ENCODE measurements at regions not wholly inside any gene's neighbourhood (a gene's known extent, or its start where the extent isn't known, plus 50 kb on each side); places are given as distances from the start of the nearest gene placed in this dataset.
"Not testable (repeated sequence)": the region's sequence is repeated elsewhere in the genome, so short reads cannot be mapped to it uniquely, and the experiment has no call there.

DNA sequence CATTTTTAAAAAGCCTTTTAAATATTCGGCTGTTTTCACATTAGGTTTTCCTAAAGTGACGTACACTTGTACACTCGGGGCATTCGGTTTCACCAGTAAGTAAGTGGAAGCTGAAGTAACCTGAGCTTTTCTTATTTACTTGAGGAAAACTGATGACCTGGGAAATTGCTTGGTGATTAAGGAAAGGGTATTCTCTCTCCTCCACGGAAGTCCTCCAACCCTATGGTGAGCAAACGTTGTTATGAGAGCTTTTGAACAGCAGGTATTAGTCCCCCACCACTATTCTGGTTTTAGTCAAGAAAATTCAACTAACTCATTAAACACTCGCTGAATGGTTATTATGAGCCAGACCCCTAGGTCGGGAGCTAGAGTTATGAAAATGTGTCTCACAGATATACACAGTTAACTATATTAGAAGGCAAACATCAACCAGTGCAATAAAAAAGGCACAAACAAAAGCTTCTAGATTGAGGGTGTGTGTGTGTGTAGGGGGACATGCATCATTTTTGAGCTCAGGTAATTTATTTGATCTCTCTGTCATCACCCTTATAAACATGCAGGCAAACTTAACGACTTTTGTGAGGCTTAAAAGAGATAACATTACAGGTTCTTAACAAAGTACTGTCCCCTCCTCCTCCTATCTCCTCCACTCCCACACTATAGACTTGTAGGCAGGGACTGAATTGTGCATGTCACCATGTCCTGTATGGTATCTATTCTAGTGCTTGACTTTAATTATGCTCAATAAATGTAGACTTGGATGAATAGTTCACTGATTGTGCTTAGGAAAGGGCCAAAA lies 143.3 kb upstream of the MB21D2 start:
- H3K36me3 Mint-ChIP-seq: no peaks in the 10 kb centered on the region
- ATAC-seq (no peak), DNase-seq (ENCODE audit: low spot score in 2 of 2) (no peak)
- H3K4me3 Mint-ChIP-seq: no peak overlapping the region
- H3K9me3 Mint-ChIP-seq: peaks cover 2% of the 10 kb centered on the region
- no peak overlapping the region for H3K27ac Mint-ChIP-seq
- H3K4me1 Mint-ChIP-seq: no peaks in the 10 kb centered on the region

DNA sequence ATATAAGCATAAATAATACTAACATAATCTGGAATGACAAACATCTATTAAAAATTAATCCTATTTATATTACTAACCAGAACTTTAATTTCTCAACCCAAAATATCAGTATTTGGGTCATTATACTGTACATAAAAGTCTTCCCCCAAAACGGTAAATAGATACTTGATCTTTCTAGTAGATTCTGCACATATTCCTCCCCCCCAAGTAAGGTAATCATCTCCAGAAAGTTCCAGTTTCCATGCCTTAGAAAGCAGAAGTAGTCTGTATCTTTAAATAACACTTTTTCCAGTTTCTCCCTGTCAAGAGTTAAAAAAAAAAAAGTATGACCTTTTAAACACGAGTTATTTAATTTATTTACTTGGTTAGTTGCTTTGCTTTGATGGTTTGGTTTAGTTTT lies 150.7 kb upstream of the MB21D2 start:
- Mint-ChIP-seq H3K9me3 (peaks cover 5% of the 10 kb centered on the region), H3K4me3 (no peak overlapping the region), H3K36me3 (no peaks in the 10 kb centered on the region), H3K4me1 (no peaks in the 10 kb centered on the region), H3K27ac (no peak overlapping the region)
- no peak for DNase-seq (ENCODE audit: low spot score in 2 of 2)
- no peak for ATAC-seq

DNA sequence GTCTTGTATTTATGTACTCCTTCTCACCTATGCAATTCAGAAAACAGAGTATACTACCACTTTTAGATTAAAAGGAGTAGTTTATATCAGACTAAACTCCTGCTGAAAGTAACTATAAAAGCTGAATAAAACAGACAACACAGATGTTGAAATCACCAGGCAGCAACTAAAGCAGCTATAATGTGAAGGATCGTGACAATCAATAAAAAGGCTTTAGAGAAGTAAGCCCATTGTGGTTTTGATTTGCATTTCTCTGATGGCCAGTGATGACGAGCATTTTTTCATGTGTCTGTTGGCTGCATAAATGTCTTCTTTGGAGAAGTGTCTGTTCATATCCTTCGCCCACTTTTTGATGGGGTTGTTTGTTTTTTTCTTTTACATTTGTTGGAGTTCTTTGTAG lies 152.1 kb upstream of the MB21D2 start:
- not testable (repeated sequence) for DNase-seq (ENCODE audit: low spot score in 2 of 2); H3K36me3 Mint-ChIP-seq; H3K9me3 Mint-ChIP-seq; H3K4me3 Mint-ChIP-seq; H3K27ac Mint-ChIP-seq; H3K4me1 Mint-ChIP-seq; ATAC-seq

DNA sequence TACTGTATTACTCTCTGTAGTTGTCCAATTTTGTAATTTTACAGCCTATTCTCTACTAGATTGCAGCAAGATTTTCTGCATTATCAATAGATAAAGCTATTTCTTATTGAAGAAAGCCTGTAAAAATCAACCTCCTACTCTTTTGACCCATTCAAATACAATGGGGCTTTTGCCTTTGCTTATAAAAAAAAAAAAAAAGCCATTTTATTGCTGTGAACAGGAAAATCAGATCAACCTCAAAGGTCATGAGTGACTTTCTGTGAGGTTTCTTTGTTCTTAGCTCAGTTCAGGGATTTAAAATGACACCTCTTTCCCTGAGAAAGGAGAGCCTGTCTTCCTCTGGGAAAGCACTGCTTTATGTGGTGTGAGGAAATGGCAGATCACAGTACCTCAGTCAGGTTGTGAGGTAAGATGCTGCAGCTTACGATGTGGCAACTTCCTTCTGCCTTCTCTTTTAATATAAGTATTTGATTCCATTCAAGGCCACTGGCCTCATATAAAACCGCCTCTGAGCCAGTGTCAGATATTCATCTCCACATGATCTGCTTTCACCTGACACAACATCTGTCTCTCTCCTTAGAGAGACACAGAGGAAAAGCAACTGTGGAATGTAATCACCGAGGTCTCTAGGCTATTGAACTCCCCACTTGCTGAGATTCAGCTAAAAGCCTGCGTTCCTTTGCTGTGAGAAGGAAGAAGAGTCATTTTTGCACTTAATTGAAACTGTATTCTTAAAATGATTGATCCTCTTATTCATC lies 161.5 kb upstream of the MB21D2 start:
- Mint-ChIP-seq H3K4me1 (no peaks in the 10 kb centered on the region), H3K4me3 (no peak overlapping the region), H3K36me3 (no peaks in the 10 kb centered on the region), H3K9me3 (peaks cover 2% of the 10 kb centered on the region), H3K27ac (no peak overlapping the region)
- DNase-seq (ENCODE audit: low spot score in 2 of 2) (no peak), ATAC-seq (no peak)

DNA sequence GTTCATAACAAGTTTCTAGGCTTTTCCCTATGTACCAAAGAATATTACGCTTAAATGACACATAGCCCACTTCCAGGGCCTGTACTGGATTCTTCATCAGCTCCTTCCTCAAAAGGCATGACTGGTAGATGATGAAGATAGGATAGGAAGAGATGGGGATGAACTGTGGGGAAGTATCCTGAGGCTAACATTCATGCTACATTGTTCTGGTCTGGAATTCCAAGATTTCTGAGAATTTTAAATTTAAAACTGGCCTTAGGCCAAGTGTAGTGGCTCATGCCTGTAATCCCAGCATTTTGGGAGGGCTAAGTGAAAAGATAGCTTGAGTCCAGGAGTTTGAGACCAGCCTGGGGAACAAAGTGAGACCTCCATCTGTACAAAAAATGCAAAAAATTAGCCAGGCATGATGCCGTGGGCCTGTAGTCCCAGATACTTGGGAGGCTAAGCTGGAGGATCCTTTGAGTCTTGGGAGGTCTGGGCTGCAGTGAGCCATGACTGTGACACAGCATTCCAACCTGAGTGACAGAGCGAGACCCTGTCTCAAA lies 160.1 kb upstream of the PLAAT1 start:
- Mint-ChIP-seq H3K27ac (no peak overlapping the region), H3K4me3 (no peak overlapping the region), H3K36me3 (no peaks in the 10 kb centered on the region), H3K9me3 (peaks cover 2% of the 10 kb centered on the region), H3K4me1 (no peaks in the 10 kb centered on the region)
- DNase-seq (ENCODE audit: low spot score in 2 of 2) (no peak), ATAC-seq (no peak)

DNA sequence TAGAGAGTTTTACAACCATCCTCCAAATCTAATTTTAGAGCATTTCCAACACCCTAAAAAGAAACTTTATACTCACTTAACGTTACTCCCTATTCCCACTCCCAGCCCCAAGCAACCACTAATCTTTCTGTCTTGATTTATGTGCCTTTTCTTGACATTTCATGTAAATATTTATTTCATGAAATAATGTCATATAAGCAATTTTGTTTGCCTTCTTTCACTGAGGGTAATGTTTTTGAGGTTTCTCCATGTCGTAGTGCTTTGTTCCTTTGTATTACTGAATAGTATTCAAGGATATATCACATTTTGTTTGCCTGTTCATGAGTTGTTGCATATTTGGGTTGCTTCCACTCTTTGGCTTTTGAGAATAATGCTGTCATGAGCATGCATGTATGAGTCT lies 155.4 kb upstream of the PLAAT1 start:
- no peak overlapping the region for H3K27ac Mint-ChIP-seq
- no peak overlapping the region for H3K4me3 Mint-ChIP-seq

DNA sequence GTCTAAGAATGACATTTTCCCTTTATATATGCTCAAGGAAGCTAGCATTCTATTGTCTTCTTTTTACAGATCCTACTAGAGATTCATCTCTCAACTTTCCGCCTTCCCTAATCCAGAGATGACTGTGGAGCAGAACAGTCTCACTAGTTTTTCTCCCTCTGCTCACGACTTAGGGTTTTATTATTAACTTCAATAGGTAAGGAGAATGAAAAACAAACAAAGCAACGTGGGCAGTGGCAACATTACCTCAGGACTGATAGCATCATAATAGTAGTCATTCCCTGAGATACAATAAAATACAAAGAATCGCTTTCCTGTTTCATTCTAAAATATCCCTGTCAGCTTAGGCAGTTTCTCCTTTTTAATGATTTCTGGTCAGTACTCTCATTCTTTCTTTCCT lies 154.3 kb upstream of the PLAAT1 start:
- Mint-ChIP-seq H3K36me3 (no peaks in the 10 kb centered on the region), H3K4me1 (no peaks in the 10 kb centered on the region), H3K4me3 (no peak overlapping the region), H3K9me3 (peaks cover 6% of the 10 kb centered on the region), H3K27ac (no peak overlapping the region)
- ATAC-seq (no peak), DNase-seq (ENCODE audit: low spot score in 2 of 2) (no peak)

More for the DNA sequence above, 155.4 kb upstream of the PLAAT1 start:
- Mint-ChIP-seq H3K4me1 (no peaks in the 10 kb centered on the region), H3K9me3 (peaks cover 3% of the 10 kb centered on the region), H3K36me3 (no peaks in the 10 kb centered on the region)
- DNase-seq (ENCODE audit: low spot score in 2 of 2): no peak
- ATAC-seq: no peak

DNA sequence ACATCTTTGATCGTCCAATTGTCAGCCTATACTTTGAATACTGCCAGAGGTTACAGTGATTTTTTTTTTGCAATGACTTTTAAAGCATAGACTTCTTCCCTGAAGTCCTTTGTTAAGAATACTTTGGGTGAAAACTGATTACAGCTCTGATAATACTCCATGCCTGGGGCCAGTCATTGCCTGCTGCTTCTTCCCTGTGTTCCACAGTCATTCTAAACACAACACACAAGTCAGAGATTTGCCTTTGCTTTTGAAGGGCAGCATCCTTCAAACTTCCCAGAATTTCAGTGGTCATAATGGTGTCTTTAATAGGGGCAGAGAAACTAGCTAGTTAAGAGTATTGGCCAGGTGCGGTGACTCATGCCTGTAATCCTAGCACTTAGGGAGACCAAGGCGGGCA lies 153.7 kb upstream of the PLAAT1 start:
- Mint-ChIP-seq H3K36me3 (no peaks in the 10 kb centered on the region), H3K4me1 (no peaks in the 10 kb centered on the region), H3K27ac (no peak overlapping the region), H3K9me3 (peaks cover 6% of the 10 kb centered on the region), H3K4me3 (no peak overlapping the region)
- ATAC-seq: no peak
- DNase-seq (ENCODE audit: low spot score in 2 of 2): no peak

DNA sequence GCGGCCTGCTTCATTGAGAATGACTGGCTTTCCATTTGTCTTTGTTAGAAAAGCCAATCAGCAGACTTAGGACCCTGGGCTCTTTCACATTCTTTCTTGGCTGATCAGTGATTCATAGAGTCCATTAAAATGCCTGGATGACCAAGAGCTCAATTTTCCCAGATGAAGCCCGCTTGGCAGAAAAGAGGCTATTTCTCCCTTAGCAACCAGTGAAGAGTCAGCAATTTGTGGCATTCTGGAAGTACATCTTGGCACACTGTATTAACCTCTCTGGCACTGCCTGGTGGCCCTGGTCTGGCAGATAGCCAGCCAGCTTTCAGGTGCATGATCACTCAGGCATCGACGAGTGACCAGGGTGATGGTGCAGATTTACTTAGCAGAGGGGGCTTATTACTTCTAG lies 145.7 kb upstream of the PLAAT1 start:
- ATAC-seq: no peak
- DNase-seq (ENCODE audit: low spot score in 2 of 2): no peak
- Mint-ChIP-seq H3K27ac (no peak overlapping the region), H3K36me3 (no peaks in the 10 kb centered on the region), H3K4me1 (no peaks in the 10 kb centered on the region), H3K9me3 (peaks cover 14% of the 10 kb centered on the region), H3K4me3 (no peak overlapping the region)

DNA sequence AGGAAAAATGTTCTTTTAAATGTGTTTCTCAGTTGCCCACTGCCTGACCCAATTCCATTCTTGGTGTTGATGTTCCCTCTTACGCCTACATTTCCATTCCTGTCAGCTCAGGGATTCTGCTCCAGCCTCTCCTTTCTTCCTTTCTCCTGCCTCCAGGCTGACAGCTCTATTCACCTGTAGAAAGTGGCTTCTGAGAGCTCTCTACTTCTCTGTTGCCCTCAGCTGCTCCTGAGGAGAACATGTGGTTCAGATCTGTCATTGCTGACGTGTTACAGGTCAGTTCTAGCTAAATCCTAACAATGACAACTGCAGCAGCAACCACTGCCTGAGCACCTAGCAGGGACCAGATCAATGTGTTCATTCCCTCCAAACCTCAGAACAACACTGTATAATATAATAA lies 144.9 kb upstream of the PLAAT1 start:
- H3K27ac Mint-ChIP-seq: no peak overlapping the region
- ATAC-seq: no peak
- DNase-seq (ENCODE audit: low spot score in 2 of 2): no peak
- H3K9me3 Mint-ChIP-seq: peaks cover 13% of the 10 kb centered on the region
- no peaks in the 10 kb centered on the region for H3K4me1 Mint-ChIP-seq
- no peaks in the 10 kb centered on the region for H3K36me3 Mint-ChIP-seq
- no peak overlapping the region for H3K4me3 Mint-ChIP-seq

DNA sequence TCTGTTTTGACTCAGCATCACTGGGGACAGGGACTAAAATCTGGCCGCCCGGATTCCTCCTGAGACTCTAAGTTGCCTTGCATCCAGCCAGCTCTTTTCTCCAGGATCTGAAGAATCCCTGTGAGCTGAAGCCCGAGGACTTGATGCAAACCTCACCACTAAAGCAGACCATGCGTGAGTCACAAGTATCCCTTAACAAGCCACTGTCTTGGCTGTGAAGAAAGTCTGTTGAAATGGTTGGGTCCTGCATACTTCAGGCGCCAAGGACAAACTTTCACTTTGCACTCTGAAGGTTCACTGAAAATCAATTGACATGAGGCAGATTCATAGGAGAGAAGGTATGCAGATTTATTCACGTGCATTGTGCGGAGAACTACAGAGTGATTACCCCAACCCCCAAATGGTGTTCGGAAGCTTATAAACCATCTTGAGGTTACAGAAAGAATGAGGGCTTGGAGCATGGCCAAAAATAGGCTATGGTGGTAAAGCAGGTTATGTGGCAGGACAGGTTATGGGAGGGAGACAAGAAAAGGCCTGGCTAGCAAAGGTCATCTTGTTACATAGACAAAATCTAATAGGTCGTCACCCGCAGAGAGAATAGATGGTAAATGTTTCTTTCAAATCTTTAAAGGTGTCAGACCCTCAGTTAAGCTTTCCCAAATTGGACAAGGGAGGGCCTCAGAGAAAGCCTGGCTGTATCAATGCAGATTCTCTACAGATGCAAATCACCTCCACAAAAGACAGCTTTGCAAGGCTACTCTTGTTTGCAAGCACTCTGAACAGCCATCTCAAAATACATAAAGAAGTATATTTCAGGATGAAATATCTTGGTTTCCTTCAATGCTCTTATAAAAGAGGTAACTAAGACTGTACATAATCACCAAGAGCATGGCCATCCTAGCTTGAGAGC lies 126.3 kb upstream of the PLAAT1 start:
- DNase-seq (ENCODE audit: low spot score in 2 of 2): no peak
- no peak overlapping the region for H3K27ac Mint-ChIP-seq
- no peaks in the 10 kb centered on the region for H3K36me3 Mint-ChIP-seq
- peaks cover 11% of the 10 kb centered on the region for H3K9me3 Mint-ChIP-seq
- no peak for ATAC-seq
- no peak overlapping the region for H3K4me3 Mint-ChIP-seq
- no peaks in the 10 kb centered on the region for H3K4me1 Mint-ChIP-seq

DNA sequence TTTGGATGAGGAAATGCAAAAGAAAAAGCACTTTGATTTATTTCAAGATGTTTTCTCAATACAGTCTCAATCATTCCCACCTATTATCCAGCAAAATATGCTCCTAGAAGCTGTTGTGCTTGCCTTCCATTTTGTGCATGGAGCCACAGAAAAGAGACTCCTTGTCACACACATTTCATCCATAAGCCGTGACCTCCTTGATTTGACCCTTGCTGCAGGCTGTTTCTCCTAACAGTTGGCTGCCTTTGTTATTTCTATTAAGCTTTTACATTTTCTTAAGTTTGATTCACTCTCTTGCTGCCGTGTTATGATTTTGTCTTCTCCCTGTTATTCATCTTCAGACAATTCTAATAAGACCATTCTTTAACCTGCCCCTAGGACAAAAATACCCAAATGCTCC lies 124.2 kb upstream of the PLAAT1 start:
- H3K27ac Mint-ChIP-seq: no peak overlapping the region
- DNase-seq (ENCODE audit: low spot score in 2 of 2): no peak

DNA sequence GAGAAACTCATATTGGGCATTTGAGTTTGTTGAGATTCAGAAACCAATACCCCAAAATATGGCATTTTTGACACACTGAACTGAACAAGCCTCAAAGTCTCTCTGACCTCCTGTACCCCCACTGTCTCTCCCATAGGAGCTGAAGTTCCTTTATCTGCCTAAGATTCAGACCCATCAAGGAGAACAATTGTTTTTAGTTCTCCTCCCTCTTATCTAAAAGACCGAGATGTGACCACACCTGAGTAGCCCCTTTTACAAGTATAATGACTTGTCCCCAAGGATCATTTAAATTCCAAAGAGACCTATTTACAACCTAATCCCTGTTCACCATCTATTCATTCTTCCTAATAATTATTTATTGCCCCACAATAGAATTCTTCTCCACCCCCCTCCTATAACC lies 122.1 kb upstream of the PLAAT1 start:
- no peak for DNase-seq (ENCODE audit: low spot score in 2 of 2)
- Mint-ChIP-seq H3K9me3 (peaks cover 10% of the 10 kb centered on the region), H3K27ac (no peak overlapping the region), H3K36me3 (no peaks in the 10 kb centered on the region), H3K4me3 (no peak overlapping the region), H3K4me1 (no peaks in the 10 kb centered on the region)
- ATAC-seq: no peak

More for the DNA sequence above, 124.2 kb upstream of the PLAAT1 start:
- peaks cover 7% of the 10 kb centered on the region for H3K9me3 Mint-ChIP-seq
- no peak for ATAC-seq
- no peak overlapping the region for H3K4me3 Mint-ChIP-seq
- no peaks in the 10 kb centered on the region for H3K4me1 Mint-ChIP-seq
- no peaks in the 10 kb centered on the region for H3K36me3 Mint-ChIP-seq

DNA sequence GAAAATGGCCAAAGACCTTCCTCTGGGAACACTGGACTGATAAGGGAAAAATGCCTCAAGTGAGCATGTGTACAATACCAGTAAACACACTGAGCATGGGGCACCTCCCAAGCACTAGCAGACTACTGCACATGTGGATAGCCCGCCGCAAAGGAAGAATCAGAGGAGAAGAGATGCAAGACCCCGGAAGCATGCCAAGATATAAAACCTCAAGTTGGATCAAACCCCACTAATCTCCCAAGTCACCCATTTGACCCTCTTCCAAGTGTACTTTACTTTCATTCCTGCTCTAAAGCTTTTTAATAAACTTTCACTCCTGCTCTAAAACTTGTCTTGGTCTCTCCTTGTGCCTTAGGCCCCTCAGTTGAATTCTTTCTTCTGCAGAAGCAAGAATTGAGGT lies 121.1 kb upstream of the PLAAT1 start:
- ATAC-seq (no peak), DNase-seq (ENCODE audit: low spot score in 2 of 2) (no peak)
- Mint-ChIP-seq H3K9me3 (peaks cover 10% of the 10 kb centered on the region), H3K27ac (no peak overlapping the region), H3K36me3 (no peaks in the 10 kb centered on the region), H3K4me3 (no peak overlapping the region), H3K4me1 (no peaks in the 10 kb centered on the region)

DNA sequence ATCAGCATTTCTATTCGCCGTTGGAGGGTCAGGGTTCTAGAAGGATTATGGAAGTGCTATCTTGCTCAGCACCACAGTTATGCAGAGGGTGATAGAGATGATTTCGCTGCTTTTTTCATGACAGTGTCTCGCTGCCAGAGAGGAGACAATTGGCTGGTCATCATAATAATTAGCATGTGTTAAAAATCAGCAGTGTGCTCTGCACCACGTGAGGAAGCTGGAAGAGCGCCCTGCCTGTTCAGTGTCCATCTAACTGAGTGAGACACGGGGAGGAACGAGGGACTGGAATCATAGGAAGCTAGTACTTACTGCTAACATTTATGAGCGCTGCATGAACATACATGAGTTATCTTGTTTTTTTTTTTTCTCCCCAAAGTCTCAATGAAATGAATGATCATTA lies 116.2 kb upstream of the PLAAT1 start:
- no peaks in the 10 kb centered on the region for H3K4me1 Mint-ChIP-seq
- H3K36me3 Mint-ChIP-seq: no peaks in the 10 kb centered on the region
- H3K4me3 Mint-ChIP-seq: no peak overlapping the region
- ATAC-seq (no peak), DNase-seq (ENCODE audit: low spot score in 2 of 2) (no peak)
- H3K9me3 Mint-ChIP-seq: peaks cover 5% of the 10 kb centered on the region
- no peak overlapping the region for H3K27ac Mint-ChIP-seq
